ENCODE measurements at regions not wholly inside any gene's neighbourhood (a gene's known extent, or its start where the extent isn't known, plus 50 kb on each side); places are given as distances from the start of the nearest gene placed in this dataset.
"Not testable (repeated sequence)": the region's sequence is repeated elsewhere in the genome, so short reads cannot be mapped to it uniquely, and the experiment has no call there.

DNA sequence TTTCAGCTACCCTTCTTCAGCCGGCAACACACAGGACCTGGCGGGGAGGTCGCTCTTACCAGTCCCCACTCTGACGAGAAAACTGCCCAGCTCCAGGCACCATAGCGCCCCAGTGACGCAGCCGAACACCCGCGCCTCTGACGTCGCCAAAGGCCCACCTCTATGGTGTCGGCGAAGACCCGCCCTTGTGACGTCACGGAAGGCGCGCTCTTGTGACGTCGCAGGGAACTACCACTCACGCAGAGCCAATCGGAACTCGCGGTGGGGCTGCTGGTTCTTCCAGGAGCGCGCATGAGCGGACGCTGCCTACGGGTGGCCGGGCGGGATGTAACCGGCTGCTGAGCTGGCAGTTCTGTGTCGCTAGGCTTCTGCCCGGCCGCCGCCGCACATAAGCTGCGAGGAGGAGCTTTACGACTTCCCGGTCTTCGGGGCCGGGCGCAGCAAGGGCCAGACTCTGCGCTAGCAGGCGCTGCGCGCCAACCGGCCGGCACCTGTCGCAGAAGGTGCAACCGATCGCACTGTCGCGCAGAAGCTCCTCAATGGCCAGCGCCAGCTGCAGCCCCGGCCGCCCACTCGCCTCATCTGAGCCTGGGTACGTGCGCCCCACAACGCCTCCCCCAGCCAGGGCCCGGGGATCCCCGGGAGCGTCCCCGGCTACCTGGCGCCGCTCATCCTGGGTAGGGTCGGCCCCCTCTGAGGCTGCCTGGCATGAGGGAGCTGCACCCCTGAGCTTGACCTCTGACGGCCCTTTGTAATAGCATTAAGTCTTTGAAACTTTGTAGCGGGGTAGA is 121.3 kb upstream of the FBXO28 start:
- not testable (repeated sequence) for TF ChIP-seq ELF4 (IDR thresholded peaks at IDR 0.05); NFRKB (IDR thresholded peaks at IDR 0.05); SUZ12 (IDR thresholded peaks at IDR 0.05); PKNOX1 (IDR thresholded peaks at IDR 0.05); FOXM1 (IDR thresholded peaks at IDR 0.05; ENCODE audit: borderline replicate concordance); SP1 (IDR thresholded peaks at IDR 0.05); FOXA1 (IDR thresholded peaks at IDR 0.05); CTBP1 (IDR thresholded peaks at IDR 0.05; ENCODE audit: borderline replicate concordance)
- peak; percentile 41 for TF ChIP-seq L3MBTL2 (conservative IDR thresholded peaks at IDR 0.05)
- TF ChIP-seq TARDBP (IDR thresholded peaks at IDR 0.05): peak; percentile 91
